Activated naive CD8-positive, alpha-beta T cell (primary cell): ENCODE measurements at regions not wholly inside any gene's neighbourhood (a gene's known extent, or its start where the extent isn't known, plus 50 kb on each side); places are given as distances from the start of the nearest gene placed in this dataset.

Source experiments
- H3K27ac Mint-ChIP-seq: one replicate; pipeline ENCODE4 v1.8.0; 2021; ENCODE audit warnings: mixed read lengths
- H3K27me3 Mint-ChIP-seq: one replicate; pipeline ENCODE4 v1.8.0; 2021; ENCODE audit warnings: mixed read lengths
- H3K36me3 Mint-ChIP-seq: one replicate; pipeline ENCODE4 v1.8.0; 2021; ENCODE audit warnings: mixed read lengths
- H3K4me1 Mint-ChIP-seq: one replicate; pipeline ENCODE4 v1.8.0; 2021; ENCODE audit warnings: low read depth, mixed read lengths
- H3K4me3 Mint-ChIP-seq: one replicate; pipeline ENCODE4 v1.8.0; 2021; ENCODE audit warnings: mild to moderate bottlenecking, mixed read lengths
- H3K9me3 Mint-ChIP-seq: one replicate; pipeline ENCODE4 v1.8.0; 2021; ENCODE audit warnings: low read depth, mixed read lengths

DNA sequence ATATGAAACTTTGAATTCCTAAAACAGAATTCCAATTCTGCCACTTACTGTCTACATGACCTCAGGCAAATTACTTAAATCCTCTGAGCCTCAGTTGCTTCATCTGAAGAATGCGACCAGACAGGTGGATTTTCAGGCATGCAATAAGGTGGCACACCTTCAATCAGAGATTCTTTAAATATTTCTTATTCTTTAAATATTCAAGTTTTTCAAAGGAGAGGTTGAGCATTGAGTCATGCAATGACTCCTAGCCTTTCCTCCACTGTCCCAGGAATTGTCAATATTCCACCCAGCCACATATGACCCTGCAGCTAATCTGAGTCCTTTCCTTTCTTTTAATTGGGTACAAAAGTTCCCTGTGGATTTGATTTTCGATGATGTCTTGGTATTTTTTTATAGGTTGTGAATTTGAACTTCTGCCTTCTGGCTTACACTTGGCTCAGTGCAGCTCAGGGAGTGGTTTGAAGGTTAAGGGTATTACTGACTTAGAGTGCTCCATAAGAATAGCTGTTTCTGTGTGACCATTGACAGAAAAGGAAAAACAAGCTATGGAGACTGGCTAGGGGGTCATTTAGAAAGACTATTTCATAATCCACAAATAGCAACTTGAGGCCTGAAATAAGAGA lies 52.2 kb upstream of the PRDX6 start:
- H3K27ac Mint-ChIP-seq: no peak overlapping the region
- no peaks in the 10 kb centered on the region for H3K36me3 Mint-ChIP-seq
- H3K4me1 Mint-ChIP-seq: peaks cover 16% of the 10 kb centered on the region
- H3K9me3 Mint-ChIP-seq: no peaks in the 10 kb centered on the region
- H3K4me3 Mint-ChIP-seq: no peak overlapping the region
- no peaks in the 10 kb centered on the region for H3K27me3 Mint-ChIP-seq

DNA sequence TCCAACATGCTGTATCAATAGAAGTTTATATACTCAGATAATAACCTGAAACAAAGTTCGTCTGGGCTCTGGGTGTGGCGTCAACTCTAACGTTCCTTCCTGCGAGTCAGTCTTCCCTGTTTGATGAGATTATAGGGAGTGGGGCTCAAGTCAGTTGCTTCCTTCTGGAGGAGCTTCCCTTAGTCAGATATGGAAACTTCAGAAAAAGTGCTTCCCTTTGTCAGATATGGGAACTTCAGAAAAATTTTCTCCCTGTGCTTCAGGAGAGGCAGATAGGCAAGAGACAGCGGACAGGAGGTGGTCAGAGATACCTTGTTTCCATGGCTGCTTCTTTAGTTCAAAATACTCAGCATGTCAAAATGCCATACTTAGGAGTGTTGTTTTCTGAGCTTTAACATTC lies 51.1 kb upstream of the PRDX6 start:
- Mint-ChIP-seq H3K4me1 (peaks cover 15% of the 10 kb centered on the region), H3K9me3 (no peaks in the 10 kb centered on the region)

DNA sequence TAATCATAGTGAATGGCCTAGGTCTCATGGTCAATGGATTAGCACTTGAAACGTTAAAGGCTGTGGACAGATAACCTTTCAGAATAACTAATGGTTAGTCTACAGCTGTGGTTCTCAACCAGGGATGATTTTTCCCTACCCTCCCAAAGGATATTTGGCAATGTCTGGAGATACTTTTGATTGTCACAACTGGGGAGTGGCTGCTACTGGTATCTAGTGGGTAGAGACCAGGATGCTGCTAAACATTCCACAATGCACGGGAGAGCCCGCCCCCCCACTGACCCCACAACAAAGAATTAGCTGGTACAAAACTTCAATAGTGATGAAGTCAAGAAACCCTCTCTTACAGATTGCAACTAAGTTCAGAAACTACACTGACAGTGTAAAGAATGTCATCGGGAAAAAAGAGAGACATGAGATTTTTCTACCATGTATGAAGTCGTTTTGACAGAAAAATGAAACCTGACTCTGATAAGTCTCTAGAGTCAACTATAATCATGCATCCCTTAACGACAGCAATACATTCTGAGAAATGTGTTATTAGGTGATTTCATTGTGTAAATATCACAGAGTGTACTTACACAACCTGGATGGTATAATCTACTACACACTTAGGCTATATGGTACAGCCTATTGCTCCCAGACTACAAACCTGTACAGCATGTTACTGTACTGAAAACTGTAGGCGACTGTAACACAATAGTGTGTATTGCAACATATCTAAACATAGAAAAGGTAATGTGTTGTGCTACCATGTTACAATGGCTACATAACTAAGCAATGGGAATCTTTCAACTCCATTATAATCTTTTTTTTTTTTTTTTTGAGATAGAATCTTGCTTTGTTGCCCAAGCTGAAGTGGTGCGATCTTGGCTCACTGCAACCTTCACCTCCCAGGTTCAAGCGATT lies 49.7 kb upstream of the PRDX6 start:
- Mint-ChIP-seq H3K36me3 (no peaks in the 10 kb centered on the region), H3K4me1 (peaks cover 19% of the 10 kb centered on the region), H3K27ac (no peak overlapping the region), H3K27me3 (no peaks in the 10 kb centered on the region), H3K4me3 (no peak overlapping the region), H3K9me3 (no peaks in the 10 kb centered on the region)

More for the DNA sequence above, 51.1 kb upstream of the PRDX6 start:
- Mint-ChIP-seq H3K4me3 (no peak overlapping the region), H3K27me3 (no peaks in the 10 kb centered on the region), H3K36me3 (no peaks in the 10 kb centered on the region), H3K27ac (no peak overlapping the region)
